SH-SY5Y (cell line): ENCODE measurements at regions not wholly inside any gene's neighbourhood (a gene's known extent, or its start where the extent isn't known, plus 50 kb on each side); places are given as distances from the start of the nearest gene placed in this dataset.
A peak's percentile ranks its signal among the peaks of the same experiment; 100 is the strongest.

Experiments used
- GATA2 ChIP-seq: IDR thresholded peaks from 2 replicates; pipeline ENCODE4 v1.6.1; 2011; ENCODE audit warnings: mild to moderate bottlenecking, low read depth, low read length
- GATA3 ChIP-seq: IDR thresholded peaks from 2 replicates; pipeline ENCODE4 v1.6.1; 2011; ENCODE audit warnings: low read depth, mild to moderate bottlenecking, low read length, moderate library complexity

GRCh38 chr1:57727121-57727520 lies 303.3 kb upstream of the DAB1 start:
- no peak for TF ChIP-seq GATA3
- TF ChIP-seq GATA2: no peak

GRCh38 chr1:57725318-57725717 lies 301.5 kb upstream of the DAB1 start:
- no peak for TF ChIP-seq GATA2
- TF ChIP-seq GATA3: no peak

- no peak for TF ChIP-seq GATA3
- TF ChIP-seq GATA2: no peak
These were observed 300.7 kb upstream of the DAB1 start for GRCh38 chr1:57724535-57724934.

- no peak for TF ChIP-seq GATA2
- TF ChIP-seq GATA3: no peak
These were observed 298.6 kb upstream of the DAB1 start for GRCh38 chr1:57722285-57722978.

- TF ChIP-seq GATA2 (no peak), GATA3 (no peak)
These were observed 297.1 kb upstream of the DAB1 start for GRCh38 chr1:57721001-57721400.

GRCh38 chr1:57719274-57719673 lies 295.4 kb upstream of the DAB1 start:
- TF ChIP-seq GATA3 (no peak), GATA2 (no peak)

GRCh38 chr1:57713501-57713900 lies 289.6 kb upstream of the DAB1 start:
- TF ChIP-seq GATA2 (no peak), GATA3 (no peak)

- TF ChIP-seq GATA2 (peak; percentile 73), GATA3 (peak; percentile 60; the same call in 1 of the 2 replicates)
These were observed 289.0 kb upstream of the DAB1 start for GRCh38 chr1:57712846-57713245.

- TF ChIP-seq GATA3: no peak
- TF ChIP-seq GATA2: no peak
These were observed 287.5 kb upstream of the DAB1 start for GRCh38 chr1:57711326-57711725.

- TF ChIP-seq GATA2: no peak
These were observed 283.8 kb upstream of the DAB1 start for GRCh38 chr1:57707631-57708030.

GRCh38 chr1:57704811-57705210 lies 281.0 kb upstream of the DAB1 start:
- TF ChIP-seq GATA3 (no peak), GATA2 (no peak)

- TF ChIP-seq GATA2: no peak
- no peak for TF ChIP-seq GATA3
These were observed 280.4 kb upstream of the DAB1 start for GRCh38 chr1:57704231-57704630.

- no peak for TF ChIP-seq GATA3
- no peak for TF ChIP-seq GATA2
These were observed 273.0 kb upstream of the DAB1 start for GRCh38 chr1:57696904-57697303.

GRCh38 chr1:57696043-57696442 lies 272.2 kb upstream of the DAB1 start:
- no peak for TF ChIP-seq GATA2
- no peak for TF ChIP-seq GATA3

- TF ChIP-seq GATA3 (no peak), GATA2 (no peak)
These were observed 262.4 kb upstream of the DAB1 start for GRCh38 chr1:57686306-57686705.

GRCh38 chr1:57683037-57683942 lies 259.4 kb upstream of the DAB1 start:
- TF ChIP-seq GATA2 (no peak), GATA3 (no peak)
